GDM1 (cell line): ENCODE measurements at regions not wholly inside any gene's neighbourhood (a gene's known extent, or its start where the extent isn't known, plus 50 kb on each side); places are given as distances from the start of the nearest gene placed in this dataset.

Experiments used
- DNase-seq: peaks from one replicate; lab custom pipeline; 2025; lab: John Stamatoyannopoulos, UW

- DNase-seq, result no peak
These were observed 61.6 kb downstream of the CCR1 start for GRCh38 chr3:46146548-46146947.

GRCh38 chr3:46146021-46146420 is 62.1 kb downstream of the CCR1 start:
- no peak for DNase-seq

GRCh38 chr3:46145147-46145546 is 63.0 kb downstream of the CCR1 start:
- DNase-seq, result no peak

GRCh38 chr3:46143951-46144473 is 64.1 kb downstream of the CCR1 start:
- DNase-seq, result no peak

- no peak for DNase-seq
These were observed 66.3 kb downstream of the CCR1 start for GRCh38 chr3:46141813-46142212.

GRCh38 chr3:46138581-46138980 is 69.5 kb downstream of the CCR1 start:
- no peak for DNase-seq

- peak; percentile 22 for DNase-seq
These were observed 72.6 kb downstream of the CCR1 start for GRCh38 chr3:46135475-46135874.

- DNase-seq, result no peak
These were observed 74.8 kb downstream of the CCR1 start for GRCh38 chr3:46133285-46133684.

- no peak for DNase-seq
These were observed 75.5 kb downstream of the CCR1 start for GRCh38 chr3:46132565-46132964.

- no peak for DNase-seq
These were observed 76.1 kb downstream of the CCR1 start for GRCh38 chr3:46131884-46132450.

GRCh38 chr3:46130631-46131310 is 77.3 kb downstream of the CCR1 start:
- DNase-seq, result peak; percentile 33

GRCh38 chr3:46129588-46130272 is 78.4 kb downstream of the CCR1 start:
- no peak for DNase-seq

- no peak for DNase-seq
These were observed 80.6 kb downstream of the CCR1 start for GRCh38 chr3:46127503-46127902.

- no peak for DNase-seq
These were observed 83.6 kb downstream of the CCR1 start for GRCh38 chr3:46124216-46125177.

- no peak for DNase-seq
These were observed 84.5 kb downstream of the CCR1 start for GRCh38 chr3:46123646-46124045.

- DNase-seq, result no peak
These were observed 86.0 kb downstream of the CCR1 start for GRCh38 chr3:46122091-46122490.

- no peak for DNase-seq
These were observed 87.1 kb downstream of the CCR1 start for GRCh38 chr3:46120983-46121382.

GRCh38 chr3:46119709-46120498 is 88.2 kb downstream of the CCR1 start:
- DNase-seq, result no peak

GRCh38 chr3:46119253-46119652 is 88.9 kb downstream of the CCR1 start:
- no peak for DNase-seq

- no peak for DNase-seq
These were observed 89.7 kb upstream of the XCR1 start for GRCh38 chr3:46116996-46117395.

GRCh38 chr3:46114323-46114988 is 87.2 kb upstream of the XCR1 start:
- no peak for DNase-seq
